DMS79 (cell line): ENCODE measurements at regions not wholly inside any gene's neighbourhood (a gene's known extent, or its start where the extent isn't known, plus 50 kb on each side); places are given as distances from the start of the nearest gene placed in this dataset.

Source experiments
- DNase-seq: peaks from one replicate; lab custom pipeline; 2025; lab: John Stamatoyannopoulos, UW

- DNase-seq, result no peak
Observed at GRCh38 chr7:19209166-19209696, 64.0 kb upstream of the FERD3L start.

GRCh38 chr7:19206721-19207120 is 61.5 kb upstream of the FERD3L start:
- no peak for DNase-seq

DNA sequence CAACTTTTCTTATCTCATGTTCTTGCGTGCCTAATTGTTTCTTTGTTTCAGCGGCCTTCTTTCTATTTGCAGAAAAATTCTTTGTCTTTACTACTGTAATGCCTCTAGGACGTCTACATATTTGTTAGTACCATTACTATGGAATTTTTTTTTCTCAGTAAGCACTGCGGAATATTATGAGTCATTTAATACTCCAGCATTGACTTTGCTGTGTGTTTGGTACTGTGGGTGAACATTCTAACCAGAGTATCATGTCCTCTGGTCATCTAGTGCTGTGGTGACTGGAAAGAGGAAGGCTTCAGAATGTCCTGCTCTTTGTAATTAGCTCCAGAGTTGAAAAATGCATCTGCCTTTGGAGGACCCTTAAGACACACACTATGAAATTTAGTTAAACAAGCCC is 58.5 kb upstream of the FERD3L start:
- no peak for DNase-seq

- no peak for DNase-seq
Observed at GRCh38 chr7:19202599-19202998, 57.4 kb upstream of the FERD3L start.
